ENCODE measurements at regions not wholly inside any gene's neighbourhood (a gene's known extent, or its start where the extent isn't known, plus 50 kb on each side); places are given as distances from the start of the nearest gene placed in this dataset.
A peak's percentile ranks its signal among the peaks of the same experiment; 100 is the strongest.

GRCh38 chr1:212553676-212554075, 54.9 kb upstream of the ATF3 start:
- DNase-seq = no peak
- ChIA-PET CTCF (no interaction called here), POLR2A (no interaction called here)
- Mint-ChIP-seq H3K4me1 (ENCODE audit: low read depth) (peaks cover 5% of the 10 kb centered on the region), H3K27me3 (peaks cover 11% of the 10 kb centered on the region), H3K9me3 (no peaks in the 10 kb centered on the region), H3K36me3 (no peaks in the 10 kb centered on the region), H3K4me3 (no peak overlapping the region), H3K27ac (no peak overlapping the region)
- intact Hi-C loops (cut with micrococcal nuclease) = no loop called here

- CTCF ChIA-PET = interaction anchor here (0.7 kb wide), 1 partner anchor 15 kb away, joined by 3 read pairs; no protein-coding TSS in a partner anchor
These were observed 54.2 kb upstream of the ATF3 start for GRCh38 chr1:212554401-212554800.

GRCh38 chr1:212555426-212555825, 53.1 kb upstream of the ATF3 start:
- Mint-ChIP-seq H3K36me3 (no peaks in the 10 kb centered on the region), H3K9me3 (no peaks in the 10 kb centered on the region), H3K27ac (no peak overlapping the region), H3K4me1 (ENCODE audit: low read depth) (peaks cover 15% of the 10 kb centered on the region), H3K27me3 (peaks cover 11% of the 10 kb centered on the region), H3K4me3 (no peak overlapping the region)
- ChIA-PET CTCF (interaction anchor here (1.3 kb wide), 1 partner anchor 410 kb away, joined by 3 read pairs; no protein-coding TSS in a partner anchor), POLR2A (no interaction called here)
- DNase-seq = no peak
- intact Hi-C loops (cut with micrococcal nuclease) = loop anchor here (5.0 kb wide), 1 partner anchor 518 kb away; the partner anchor contains the start of genes DTL and INTS7

More at GRCh38 chr1:212554401-212554800, 54.2 kb upstream of the ATF3 start:
- H3K9me3 Mint-ChIP-seq = no peaks in the 10 kb centered on the region
- H3K27me3 Mint-ChIP-seq = peaks cover 11% of the 10 kb centered on the region
- no peak for DNase-seq
- H3K36me3 Mint-ChIP-seq = no peaks in the 10 kb centered on the region
- POLR2A ChIA-PET = no interaction called here
- intact Hi-C loops (cut with micrococcal nuclease) = no loop called here
- H3K4me1 Mint-ChIP-seq (ENCODE audit: low read depth) = peaks cover 11% of the 10 kb centered on the region
- no peak overlapping the region for H3K4me3 Mint-ChIP-seq
- H3K27ac Mint-ChIP-seq = no peak overlapping the region

- H3K4me3 Mint-ChIP-seq = no peak overlapping the region
- H3K27ac Mint-ChIP-seq = no peak overlapping the region
- POLR2A ChIA-PET = interaction anchor here (0.9 kb wide), 1 partner anchor 125 kb away, joined by 3 read pairs; no protein-coding TSS in a partner anchor
- H3K4me1 Mint-ChIP-seq (ENCODE audit: low read depth) = peaks cover 15% of the 10 kb centered on the region
- intact Hi-C loops (cut with micrococcal nuclease) = loop anchor here (5.0 kb wide), 1 partner anchor 520 kb away; the partner anchor contains the start of genes DTL and INTS7
- CTCF ChIA-PET = interaction anchor here (1.9 kb wide), 1 partner anchor 79 kb away, joined by 7 read pairs; no protein-coding TSS in a partner anchor
- DNase-seq = no peak
- peaks cover 7% of the 10 kb centered on the region for H3K27me3 Mint-ChIP-seq
- H3K36me3 Mint-ChIP-seq = no peaks in the 10 kb centered on the region
- H3K9me3 Mint-ChIP-seq = no peaks in the 10 kb centered on the region
These were observed 51.6 kb upstream of the ATF3 start for GRCh38 chr1:212556822-212557549.

- Mint-ChIP-seq H3K9me3 (peaks cover 3% of the 10 kb centered on the region), H3K4me1 (ENCODE audit: low read depth) (peaks cover 15% of the 10 kb centered on the region), H3K27ac (no peak overlapping the region), H3K27me3 (peaks cover 7% of the 10 kb centered on the region), H3K36me3 (no peaks in the 10 kb centered on the region), H3K4me3 (peak overlapping the region; percentile 45)
- CTCF ChIA-PET = interaction anchor here (0.9 to 1.9 kb wide), 4 partner anchors 13 to 107 kb away, joined by 3 to 7 read pairs (median 4); no protein-coding TSS in a partner anchor
- POLR2A ChIA-PET = interaction anchor here (0.6 to 1.8 kb wide), 6 partner anchors 9 to 141 kb away, joined by 3 to 14 read pairs (median 6); partner anchors contain the start of genes ATF3 and BATF3
- intact Hi-C loops (cut with micrococcal nuclease) = loop anchor here (5.0 kb wide), 1 partner anchor 521 kb away; the partner anchor contains the start of genes DTL and INTS7
- DNase-seq = no peak
These were observed 50.5 kb upstream of the ATF3 start for GRCh38 chr1:212557739-212558692.

- H3K27ac Mint-ChIP-seq = peak overlapping the region; percentile 83
- CTCF ChIA-PET = interaction anchor here (0.9 to 1.9 kb wide), 5 partner anchors 12 to 223 kb away, joined by 3 to 7 read pairs (median 4); no protein-coding TSS in a partner anchor
- no peaks in the 10 kb centered on the region for H3K36me3 Mint-ChIP-seq
- H3K9me3 Mint-ChIP-seq = peaks cover 4% of the 10 kb centered on the region
- peak; percentile 93 for DNase-seq
- H3K4me3 Mint-ChIP-seq = peak overlapping the region; percentile 45
- peaks cover 7% of the 10 kb centered on the region for H3K27me3 Mint-ChIP-seq
- peaks cover 15% of the 10 kb centered on the region for H3K4me1 Mint-ChIP-seq (ENCODE audit: low read depth)
- POLR2A ChIA-PET = interaction anchor here (1.4 to 1.8 kb wide), 4 partner anchors 9 to 140 kb away, joined by 5 to 14 read pairs (median 8); partner anchors contain the start of genes ATF3 and BATF3
- intact Hi-C loops (cut with micrococcal nuclease) = loop anchor here (1.0 to 5.0 kb wide), 4 partner anchors 8 to 522 kb away; partner anchors contain the start of genes ATF3, DTL and INTS7
These were observed 49.7 kb upstream of the ATF3 start for GRCh38 chr1:212558693-212559480.
